ENCODE measurements at regions not wholly inside any gene's neighbourhood (a gene's known extent, or its start where the extent isn't known, plus 50 kb on each side); places are given as distances from the start of the nearest gene placed in this dataset.

- TF ChIP-seq, protein P1, sequence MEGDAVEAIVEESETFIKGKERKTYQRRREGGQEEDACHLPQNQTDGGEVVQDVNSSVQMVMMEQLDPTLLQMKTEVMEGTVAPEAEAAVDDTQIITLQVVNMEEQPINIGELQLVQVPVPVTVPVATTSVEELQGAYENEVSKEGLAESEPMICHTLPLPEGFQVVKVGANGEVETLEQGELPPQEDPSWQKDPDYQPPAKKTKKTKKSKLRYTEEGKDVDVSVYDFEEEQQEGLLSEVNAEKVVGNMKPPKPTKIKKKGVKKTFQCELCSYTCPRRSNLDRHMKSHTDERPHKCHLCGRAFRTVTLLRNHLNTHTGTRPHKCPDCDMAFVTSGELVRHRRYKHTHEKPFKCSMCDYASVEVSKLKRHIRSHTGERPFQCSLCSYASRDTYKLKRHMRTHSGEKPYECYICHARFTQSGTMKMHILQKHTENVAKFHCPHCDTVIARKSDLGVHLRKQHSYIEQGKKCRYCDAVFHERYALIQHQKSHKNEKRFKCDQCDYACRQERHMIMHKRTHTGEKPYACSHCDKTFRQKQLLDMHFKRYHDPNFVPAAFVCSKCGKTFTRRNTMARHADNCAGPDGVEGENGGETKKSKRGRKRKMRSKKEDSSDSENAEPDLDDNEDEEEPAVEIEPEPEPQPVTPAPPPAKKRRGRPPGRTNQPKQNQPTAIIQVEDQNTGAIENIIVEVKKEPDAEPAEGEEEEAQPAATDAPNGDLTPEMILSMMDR (IDR thresholded peaks at IDR 0.05), result no peak
- TF ChIP-seq POLR2A (IDR thresholded peaks at IDR 0.05), result no peak
These were observed 68.7 kb upstream of the TIAM2 start for GRCh38 chr6:154926366-154926765.
